ENCODE measurements at regions not wholly inside any gene's neighbourhood (a gene's known extent, or its start where the extent isn't known, plus 50 kb on each side); places are given as distances from the start of the nearest gene placed in this dataset.

DNA sequence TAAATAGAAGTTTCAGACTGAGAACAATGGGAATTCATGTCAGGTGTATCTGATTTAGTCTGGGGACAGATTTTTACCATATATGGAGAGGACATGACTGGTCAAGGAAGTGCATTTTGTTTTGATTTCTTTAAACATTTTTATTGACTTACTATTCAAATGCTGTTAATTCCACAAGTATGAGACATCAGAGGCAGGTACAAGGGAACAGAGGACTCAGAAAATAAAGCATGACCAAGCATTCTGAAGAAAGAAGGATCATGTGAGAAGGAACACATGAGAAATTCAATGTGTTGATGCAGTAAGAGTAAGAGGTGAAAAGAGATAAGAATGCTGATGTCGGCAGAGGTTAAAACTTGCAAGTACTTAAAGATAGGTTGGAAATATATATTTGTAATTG is 1452.6 kb downstream of the PCDH7 start:
- ChIA-PET POLR2A (ENCODE audit: partially characterized antibody) (no interaction called here), CTCF (ENCODE audit: partially characterized antibody) (no interaction called here)
- no peaks in the 10 kb centered on the region for H3K4me1 Mint-ChIP-seq
- Histone ChIP-seq H3K4me1 (ENCODE audit: insufficient read depth, low read length) (no peaks in the 10 kb centered on the region), H3K27ac (ENCODE audit: low read depth, low read length) (no peak overlapping the region), H3K27me3 (ENCODE audit: insufficient read depth, low read length) (no peaks in the 10 kb centered on the region), H3K9me3 (ENCODE audit: control insufficient read depth in 1 of 2, low read length in 2 of 2) (no peaks in the 10 kb centered on the region), H3K4me3 (ENCODE audit: low read length in 2 of 2) (no peak overlapping the region), H3K36me3 (ENCODE audit: insufficient read depth, low read length) (no peaks in the 10 kb centered on the region)
- no peak for DNase-seq
- no peaks in the 10 kb centered on the region for H3K36me3 Mint-ChIP-seq
- intact Hi-C loops (cut with micrococcal nuclease) = no loop called here
- H3K27me3 Mint-ChIP-seq = no peaks in the 10 kb centered on the region
- H3K9me3 Mint-ChIP-seq = peaks cover 0 to 21% (median 14%) of the 10 kb centered on the region in 8 donors
- no peak overlapping the region for H3K27ac Mint-ChIP-seq
- H3K4me3 Mint-ChIP-seq = no peak overlapping the region

DNA sequence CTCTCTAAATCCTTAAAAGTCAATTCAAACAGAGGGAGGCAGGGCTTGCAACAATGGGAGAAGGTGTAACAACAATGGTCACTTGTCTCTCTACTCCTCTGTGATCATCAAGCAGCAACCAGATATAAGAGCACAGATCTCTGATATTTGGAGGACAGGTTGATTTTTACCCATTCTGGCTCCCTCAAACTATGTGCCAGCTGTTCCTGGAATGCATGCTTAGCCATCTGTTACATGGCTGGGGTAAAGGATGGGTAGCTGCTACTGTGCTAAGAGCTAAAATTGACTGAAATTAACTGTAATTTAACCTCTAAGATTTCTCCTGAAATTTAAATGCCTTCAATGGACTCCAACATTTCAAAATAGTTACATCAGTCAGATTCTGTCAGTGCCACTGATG is 1459.9 kb downstream of the PCDH7 start:
- Histone ChIP-seq H3K9me3 (ENCODE audit: control insufficient read depth in 1 of 2, low read length in 2 of 2) (no peaks in the 10 kb centered on the region), H3K27me3 (ENCODE audit: insufficient read depth, low read length) (no peaks in the 10 kb centered on the region), H3K4me3 (ENCODE audit: low read length in 2 of 2) (no peak overlapping the region), H3K36me3 (ENCODE audit: insufficient read depth, low read length) (no peaks in the 10 kb centered on the region), H3K4me1 (ENCODE audit: insufficient read depth, low read length) (no peaks in the 10 kb centered on the region), H3K27ac (ENCODE audit: low read depth, low read length) (no peak overlapping the region)
- intact Hi-C loops (cut with micrococcal nuclease) = no loop called here
- Mint-ChIP-seq H3K9me3 (peaks cover 0 to 23% (median 9%) of the 10 kb centered on the region in 8 donors), H3K4me3 (no peak overlapping the region), H3K36me3 (no peaks in the 10 kb centered on the region), H3K27me3 (no peaks in the 10 kb centered on the region), H3K27ac (no peak overlapping the region), H3K4me1 (no peaks in the 10 kb centered on the region)
- CTCF ChIA-PET (ENCODE audit: partially characterized antibody) = no interaction called here
- POLR2A ChIA-PET (ENCODE audit: partially characterized antibody) = no interaction called here
- no peak for DNase-seq

GRCh38 chr4:32184186-32184585 is 1464.0 kb downstream of the PCDH7 start:
- Histone ChIP-seq H3K27me3 (ENCODE audit: insufficient read depth, low read length) (no peaks in the 10 kb centered on the region), H3K9me3 (ENCODE audit: control insufficient read depth in 1 of 2, low read length in 2 of 2) (no peaks in the 10 kb centered on the region), H3K27ac (ENCODE audit: low read depth, low read length) (no peak overlapping the region), H3K4me1 (ENCODE audit: insufficient read depth, low read length) (no peaks in the 10 kb centered on the region), H3K4me3 (ENCODE audit: low read length in 2 of 2) (no peak overlapping the region), H3K36me3 (ENCODE audit: insufficient read depth, low read length) (no peaks in the 10 kb centered on the region)
- Mint-ChIP-seq H3K27ac (no peak overlapping the region), H3K4me3 (no peak overlapping the region), H3K27me3 (no peaks in the 10 kb centered on the region), H3K36me3 (no peaks in the 10 kb centered on the region), H3K9me3 (peaks cover 0 to 15% (median 3%) of the 10 kb centered on the region in 8 donors), H3K4me1 (no peaks in the 10 kb centered on the region)
- CTCF ChIA-PET (ENCODE audit: partially characterized antibody) = no interaction called here
- no peak for DNase-seq
- POLR2A ChIA-PET (ENCODE audit: partially characterized antibody) = no interaction called here
- intact Hi-C loops (cut with micrococcal nuclease) = no loop called here

DNA sequence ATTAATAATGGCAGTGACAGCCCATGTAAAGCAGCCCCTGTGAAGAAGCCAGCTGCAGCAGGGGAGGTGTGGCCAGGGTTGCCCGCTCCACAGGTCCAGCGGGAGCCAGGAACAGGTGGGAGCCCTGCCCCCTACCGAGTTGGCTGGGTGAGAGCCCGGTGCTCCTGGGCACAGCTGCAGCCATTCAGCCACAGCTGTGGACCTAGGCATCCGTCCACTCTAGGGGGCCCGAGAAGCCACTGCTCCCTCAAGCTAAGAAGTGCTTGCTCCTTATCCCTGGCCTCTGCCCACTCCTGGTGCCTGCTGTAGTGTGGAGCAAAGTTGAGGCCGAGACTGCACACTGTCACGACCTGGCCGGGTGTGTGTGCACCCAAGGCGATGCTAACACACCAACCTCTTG is 1469.0 kb downstream of the PCDH7 start:
- H3K4me1 ChIP-seq (ENCODE audit: insufficient read depth, low read length) = no peaks in the 10 kb centered on the region
- H3K9me3 Mint-ChIP-seq = peaks cover 0 to 16% (median 6%) of the 10 kb centered on the region in 8 donors
- ChIA-PET CTCF (ENCODE audit: partially characterized antibody) (no interaction called here), POLR2A (ENCODE audit: partially characterized antibody) (no interaction called here)
- H3K27ac ChIP-seq (ENCODE audit: low read depth, low read length) = no peak overlapping the region
- no peak for DNase-seq
- no peaks in the 10 kb centered on the region for H3K27me3 Mint-ChIP-seq
- H3K36me3 ChIP-seq (ENCODE audit: insufficient read depth, low read length) = no peaks in the 10 kb centered on the region
- H3K4me3 Mint-ChIP-seq = no peak overlapping the region
- H3K9me3 ChIP-seq (ENCODE audit: control insufficient read depth in 1 of 2, low read length in 2 of 2) = no peaks in the 10 kb centered on the region
- H3K36me3 Mint-ChIP-seq = no peaks in the 10 kb centered on the region
- no peaks in the 10 kb centered on the region for H3K27me3 ChIP-seq (ENCODE audit: insufficient read depth, low read length)
- H3K4me3 ChIP-seq (ENCODE audit: low read length in 2 of 2) = no peak overlapping the region
- intact Hi-C loops (cut with micrococcal nuclease) = no loop called here
- H3K27ac Mint-ChIP-seq = no peak overlapping the region
- no peaks in the 10 kb centered on the region for H3K4me1 Mint-ChIP-seq

- Histone ChIP-seq H3K4me3 (ENCODE audit: low read length in 2 of 2) (no peak overlapping the region), H3K27me3 (ENCODE audit: insufficient read depth, low read length) (no peaks in the 10 kb centered on the region), H3K36me3 (ENCODE audit: insufficient read depth, low read length) (no peaks in the 10 kb centered on the region), H3K9me3 (ENCODE audit: control insufficient read depth in 1 of 2, low read length in 2 of 2) (no peaks in the 10 kb centered on the region), H3K4me1 (ENCODE audit: insufficient read depth, low read length) (no peaks in the 10 kb centered on the region), H3K27ac (ENCODE audit: low read depth, low read length) (no peak overlapping the region)
- H3K27ac Mint-ChIP-seq = no peak overlapping the region
- no peaks in the 10 kb centered on the region for H3K36me3 Mint-ChIP-seq
- intact Hi-C loops (cut with micrococcal nuclease) = no loop called here
- H3K4me3 Mint-ChIP-seq = no peak overlapping the region
- no peaks in the 10 kb centered on the region for H3K27me3 Mint-ChIP-seq
- CTCF ChIA-PET (ENCODE audit: partially characterized antibody) = no interaction called here
- H3K4me1 Mint-ChIP-seq = no peaks in the 10 kb centered on the region
- no peak for DNase-seq
- peaks cover 0 to 16% (median 5%) of the 10 kb centered on the region in 8 donors for H3K9me3 Mint-ChIP-seq
- POLR2A ChIA-PET (ENCODE audit: partially characterized antibody) = no interaction called here
Observed at GRCh38 chr4:32189788-32190187, 1469.6 kb downstream of the PCDH7 start.

- peaks cover 0 to 19% (median 9%) of the 10 kb centered on the region in 8 donors for H3K9me3 Mint-ChIP-seq
- no peak overlapping the region for H3K27ac ChIP-seq (ENCODE audit: low read depth, low read length)
- H3K4me3 ChIP-seq (ENCODE audit: low read length in 2 of 2) = no peak overlapping the region
- intact Hi-C loops (cut with micrococcal nuclease) = no loop called here
- H3K4me1 Mint-ChIP-seq = no peaks in the 10 kb centered on the region
- no peaks in the 10 kb centered on the region for H3K36me3 Mint-ChIP-seq
- H3K27me3 ChIP-seq (ENCODE audit: insufficient read depth, low read length) = no peaks in the 10 kb centered on the region
- H3K4me1 ChIP-seq (ENCODE audit: insufficient read depth, low read length) = no peaks in the 10 kb centered on the region
- H3K36me3 ChIP-seq (ENCODE audit: insufficient read depth, low read length) = no peaks in the 10 kb centered on the region
- no peaks in the 10 kb centered on the region for H3K27me3 Mint-ChIP-seq
- ChIA-PET POLR2A (ENCODE audit: partially characterized antibody) (no interaction called here), CTCF (ENCODE audit: partially characterized antibody) (no interaction called here)
- H3K27ac Mint-ChIP-seq = no peak overlapping the region
- DNase-seq = no peak
- H3K9me3 ChIP-seq (ENCODE audit: control insufficient read depth in 1 of 2, low read length in 2 of 2) = no peaks in the 10 kb centered on the region
- H3K4me3 Mint-ChIP-seq = no peak overlapping the region
Observed at GRCh38 chr4:32191961-32192360, 1471.8 kb downstream of the PCDH7 start.

GRCh38 chr4:32192363-32192762 is 1472.2 kb downstream of the PCDH7 start:
- no peaks in the 10 kb centered on the region for H3K27me3 Mint-ChIP-seq
- no peaks in the 10 kb centered on the region for H3K36me3 Mint-ChIP-seq

DNA sequence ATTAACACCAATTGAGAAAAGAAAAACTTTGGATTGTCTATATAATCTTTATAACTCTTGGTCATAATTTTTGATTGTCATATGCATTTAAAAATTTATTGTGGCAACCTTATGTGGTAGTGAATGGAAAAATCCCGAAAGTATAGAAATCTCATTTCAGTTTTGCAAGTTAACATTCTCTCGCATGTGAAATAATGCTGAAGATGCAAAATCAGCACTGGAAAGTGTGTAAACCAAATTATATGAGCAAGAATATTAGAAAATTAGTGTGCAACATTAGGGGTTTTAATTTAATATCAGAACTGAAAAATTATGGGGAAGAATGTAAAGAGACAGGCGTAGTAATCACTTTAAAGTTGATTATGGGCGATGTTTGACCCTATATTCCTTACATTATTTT is 1472.8 kb downstream of the PCDH7 start:
- no peaks in the 10 kb centered on the region for H3K36me3 ChIP-seq (ENCODE audit: insufficient read depth, low read length)
- no peaks in the 10 kb centered on the region for H3K27me3 ChIP-seq (ENCODE audit: insufficient read depth, low read length)
- H3K36me3 Mint-ChIP-seq = no peaks in the 10 kb centered on the region
- H3K27ac Mint-ChIP-seq = no peak overlapping the region
- no peaks in the 10 kb centered on the region for H3K4me1 ChIP-seq (ENCODE audit: insufficient read depth, low read length)
- peaks cover 0 to 19% (median 9%) of the 10 kb centered on the region in 8 donors for H3K9me3 Mint-ChIP-seq
- POLR2A ChIA-PET (ENCODE audit: partially characterized antibody) = no interaction called here
- intact Hi-C loops (cut with micrococcal nuclease) = no loop called here
- no peak overlapping the region for H3K4me3 ChIP-seq (ENCODE audit: low read length in 2 of 2)
- CTCF ChIA-PET (ENCODE audit: partially characterized antibody) = no interaction called here
- no peak overlapping the region for H3K27ac ChIP-seq (ENCODE audit: low read depth, low read length)
- H3K27me3 Mint-ChIP-seq = no peaks in the 10 kb centered on the region
- no peak for DNase-seq
- no peaks in the 10 kb centered on the region for H3K4me1 Mint-ChIP-seq
- H3K4me3 Mint-ChIP-seq = no peak overlapping the region
- H3K9me3 ChIP-seq (ENCODE audit: control insufficient read depth in 1 of 2, low read length in 2 of 2) = no peaks in the 10 kb centered on the region

More at GRCh38 chr4:32192363-32192762, 1472.2 kb downstream of the PCDH7 start:
- Mint-ChIP-seq H3K4me1 (no peaks in the 10 kb centered on the region), H3K4me3 (no peak overlapping the region), H3K9me3 (peaks cover 0 to 19% (median 9%) of the 10 kb centered on the region in 8 donors), H3K27ac (no peak overlapping the region)
- H3K4me1 ChIP-seq (ENCODE audit: insufficient read depth, low read length) = no peaks in the 10 kb centered on the region
- CTCF ChIA-PET (ENCODE audit: partially characterized antibody) = no interaction called here
- POLR2A ChIA-PET (ENCODE audit: partially characterized antibody) = no interaction called here
- H3K36me3 ChIP-seq (ENCODE audit: insufficient read depth, low read length) = no peaks in the 10 kb centered on the region
- H3K9me3 ChIP-seq (ENCODE audit: control insufficient read depth in 1 of 2, low read length in 2 of 2) = no peaks in the 10 kb centered on the region
- H3K4me3 ChIP-seq (ENCODE audit: low read length in 2 of 2) = no peak overlapping the region
- no peaks in the 10 kb centered on the region for H3K27me3 ChIP-seq (ENCODE audit: insufficient read depth, low read length)
- intact Hi-C loops (cut with micrococcal nuclease) = no loop called here
- DNase-seq = no peak
- H3K27ac ChIP-seq (ENCODE audit: low read depth, low read length) = no peak overlapping the region
